SK-N-SH treated with all-trans-retinoic acid at 6 μM for 48 hours (cell line): ENCODE measurements at regions not wholly inside any gene's neighbourhood (a gene's known extent, or its start where the extent isn't known, plus 50 kb on each side); places are given as distances from the start of the nearest gene placed in this dataset.

Source experiments
- ARNTL ChIP-seq: fragments of 450-650 bp; formaldehyde crosslinking; IDR thresholded peaks from 2 replicates; pipeline ENCODE4 v1.5.0; 2020; ENCODE audit warnings: low read depth, mild to moderate bottlenecking, moderate library complexity, borderline replicate concordance
- BACH2 ChIP-seq: fragments of 250-450 bp; sonication (Bioruptor Pico); IDR thresholded peaks from 2 replicates; pipeline ENCODE4 v1.9.0; 2021; ENCODE audit warnings: mild to moderate bottlenecking, borderline replicate concordance
- CSRNP3 ChIP-seq: fragments of 250-450 bp; sonication (Bioruptor Pico); IDR thresholded peaks from 2 replicates; pipeline ENCODE4 v1.5.1; 2021; ENCODE audit warnings: mild to moderate bottlenecking, moderate library complexity
- GLIS3 ChIP-seq: fragments of 250-450 bp; sonication (Bioruptor Pico); IDR thresholded peaks from 2 replicates; pipeline ENCODE4 v1.5.0; 2020; ENCODE audit warnings: mild to moderate bottlenecking, moderate library complexity
- OSR1 ChIP-seq: fragments of 250-450 bp; sonication (Bioruptor Pico); IDR thresholded peaks from 2 replicates; pipeline ENCODE4 v1.8.0; 2022; ENCODE audit warnings: moderate library complexity, mild to moderate bottlenecking, inconsistent platforms
- PATZ1 ChIP-seq: fragments of 250-450 bp; sonication (Bioruptor Pico); IDR thresholded peaks from 2 replicates; pipeline ENCODE4 v1.8.0; 2020; ENCODE audit warnings: mild to moderate bottlenecking, moderate library complexity, borderline replicate concordance
- TCF4 ChIP-seq: fragments of 250-450 bp; sonication (Bioruptor Pico); IDR thresholded peaks from 2 replicates; pipeline ENCODE4 v1.8.0; 2021; ENCODE audit warnings: mild to moderate bottlenecking, moderate library complexity, borderline replicate concordance
- TOX ChIP-seq: fragments of 250-450 bp; sonication (Bioruptor Pico); IDR thresholded peaks from 2 replicates; pipeline ENCODE4 v1.8.0; 2021; ENCODE audit warnings: mild to moderate bottlenecking, moderate library complexity, borderline replicate concordance
- ZFP3 ChIP-seq: fragments of 250-450 bp; sonication (Bioruptor Pico); IDR thresholded peaks from 2 replicates; pipeline ENCODE4 v1.5.0; 2020; ENCODE audit warnings: mild to moderate bottlenecking, moderate library complexity
- ZNF565 ChIP-seq: fragments of 450-650 bp; formaldehyde crosslinking; conservative IDR thresholded peaks from 2 replicates; pipeline ENCODE4 v1.5.0; 2020; ENCODE audit warnings: low read depth, mild to moderate bottlenecking, moderate library complexity

GRCh38 chr13:43981512-43982301 is 102.0 kb downstream of the LACC1 start:
- TF ChIP-seq ZFP3 (CRISPR knock-in tag): no peak
- no peak for TF ChIP-seq TOX
- TF ChIP-seq TCF4 (CRISPR knock-in tag): no peak
- TF ChIP-seq ARNTL (CRISPR knock-in tag): no peak
- TF ChIP-seq PATZ1 (CRISPR knock-in tag): no peak
- TF ChIP-seq ZNF565 (CRISPR knock-in tag): no peak
- no peak for TF ChIP-seq OSR1
- no peak for TF ChIP-seq BACH2 (CRISPR knock-in tag)
- TF ChIP-seq CSRNP3 (CRISPR knock-in tag): no peak
- no peak for TF ChIP-seq GLIS3 (CRISPR knock-in tag)
